NCI-H146 treated with DMSO at 0.1 percent for 48 hours (cell line): ENCODE measurements at regions not wholly inside any gene's neighbourhood (a gene's known extent, or its start where the extent isn't known, plus 50 kb on each side); places are given as distances from the start of the nearest gene placed in this dataset.
"Not testable (repeated sequence)": the region's sequence is repeated elsewhere in the genome, so short reads cannot be mapped to it uniquely, and the experiment has no call there.

Experiments used
- DNase-seq: peaks from one replicate; lab custom pipeline; 2025; ENCODE audit not compliant: unreplicated experiment; lab: John Stamatoyannopoulos, UW

- DNase-seq: no peak
Measured at GRCh38 chr2:118576109-118576855, 271.2 kb downstream of the EN1 start.

- DNase-seq: not testable (repeated sequence)
Measured at GRCh38 chr2:118572380-118572779, 275.1 kb downstream of the EN1 start.

DNA sequence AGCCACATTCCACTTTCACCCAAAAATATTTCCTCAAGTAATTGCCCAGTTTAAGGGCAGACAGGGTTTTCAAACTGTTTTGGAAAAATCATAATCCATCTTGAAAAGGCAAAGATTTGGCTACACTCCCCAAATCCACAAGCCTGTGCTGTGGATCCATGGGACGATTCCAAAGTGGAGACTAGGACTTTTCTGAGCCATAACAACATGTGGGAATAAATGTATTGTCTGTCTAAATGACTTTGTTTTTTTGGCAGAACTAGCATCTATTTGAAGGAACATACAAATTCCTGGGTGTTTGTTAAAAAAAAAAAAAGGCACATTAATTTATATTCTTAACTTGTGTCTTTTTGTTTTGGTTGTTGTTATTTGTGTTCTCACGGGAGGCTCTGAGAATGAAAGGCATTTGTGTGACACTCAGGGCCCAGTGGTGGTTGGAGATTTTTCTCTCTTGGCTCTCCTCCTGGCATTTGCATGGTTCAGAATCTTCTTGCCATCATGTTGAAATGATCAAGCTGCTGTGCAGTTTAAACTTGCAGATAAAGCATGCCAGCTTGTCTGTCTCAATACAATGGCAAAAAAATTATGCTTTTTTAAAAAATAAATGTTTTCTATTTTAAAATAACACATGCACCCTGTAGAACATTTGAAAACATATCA lies 277.4 kb downstream of the EN1 start:
- no peak for DNase-seq

DNA sequence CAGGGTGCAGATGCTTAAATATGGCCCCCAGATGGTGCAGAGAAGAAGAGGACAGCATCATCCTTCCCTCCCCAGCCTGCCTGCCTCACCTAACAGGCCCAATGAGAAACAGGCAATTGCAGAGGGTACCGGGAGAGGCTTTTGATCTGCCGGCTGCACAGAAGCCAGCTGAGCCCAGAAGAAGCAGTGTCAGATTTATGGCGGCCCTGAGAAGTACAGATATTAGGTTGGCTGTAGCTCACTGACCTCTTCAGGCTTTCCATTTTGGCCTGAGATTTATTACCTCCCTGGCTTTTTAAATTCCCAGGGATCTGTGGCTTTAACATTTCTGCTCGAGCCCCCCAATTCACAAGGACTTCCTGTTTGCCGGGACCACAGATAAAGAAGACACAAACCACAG lies 278.7 kb downstream of the EN1 start:
- no peak for DNase-seq

GRCh38 chr2:118565786-118566540 lies 281.5 kb downstream of the EN1 start:
- DNase-seq: no peak

- DNase-seq: no peak
Measured at GRCh38 chr2:118565301-118565700, 282.1 kb downstream of the EN1 start.

GRCh38 chr2:118562144-118562543 lies 285.3 kb downstream of the EN1 start:
- no peak for DNase-seq

DNA sequence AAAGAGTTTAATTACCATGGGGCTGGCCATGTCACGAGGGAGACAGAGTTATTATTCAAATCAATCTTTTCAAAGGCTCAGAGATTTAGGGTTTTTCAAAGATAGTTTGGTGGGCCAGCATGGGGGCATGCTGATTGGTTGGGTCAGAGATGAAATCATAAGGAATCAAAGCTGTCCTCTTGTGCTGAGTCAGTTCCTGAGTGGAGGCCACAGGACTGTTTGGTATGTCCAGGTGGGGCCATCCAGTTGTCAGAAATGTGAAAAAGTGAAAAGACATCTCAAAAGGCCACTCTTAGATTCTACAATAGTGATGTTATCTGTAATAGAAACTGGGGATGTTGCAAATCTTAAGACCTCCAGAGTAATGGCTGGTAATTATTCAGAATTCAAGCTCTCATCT lies 288.6 kb downstream of the EN1 start:
- no peak for DNase-seq

DNA sequence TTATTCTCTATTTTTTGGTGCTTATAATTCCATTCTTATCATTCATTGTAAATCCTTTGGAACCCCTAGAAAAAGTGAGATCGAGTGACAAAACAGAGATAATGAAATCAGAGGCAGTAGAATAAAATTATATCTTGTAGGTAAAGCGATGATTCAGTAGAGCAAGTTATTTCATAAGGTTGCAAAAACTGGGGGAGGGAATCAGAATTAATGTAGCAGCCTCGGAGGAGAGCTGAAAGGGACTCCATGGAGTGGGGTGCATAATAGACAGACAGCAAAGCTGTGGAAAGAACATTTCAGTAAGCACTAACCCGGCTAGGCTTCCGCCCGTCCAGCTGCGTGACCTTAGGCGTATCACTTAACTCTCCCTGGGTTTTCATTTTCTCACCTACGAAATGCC lies 289.7 kb downstream of the EN1 start:
- no peak for DNase-seq

DNA sequence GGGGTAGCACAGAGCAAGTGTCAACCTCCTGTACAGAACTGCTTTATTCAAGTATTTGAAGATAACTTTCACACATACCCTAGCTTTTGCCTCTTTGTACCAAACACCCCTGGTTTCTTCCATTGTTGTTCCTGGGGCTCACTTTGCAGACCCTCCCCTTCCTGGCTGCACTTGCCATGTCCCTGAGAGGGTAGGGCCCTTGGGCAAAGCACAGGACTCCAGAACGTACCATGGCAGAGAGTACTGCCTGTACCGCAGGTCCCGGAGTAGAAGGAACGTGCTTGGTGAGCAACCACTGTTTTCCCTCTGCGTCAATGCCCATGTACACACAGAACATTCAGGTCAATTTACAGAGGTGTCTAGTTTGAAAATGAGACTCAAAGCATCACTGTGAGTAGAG lies 290.4 kb downstream of the EN1 start:
- no peak for DNase-seq

DNA sequence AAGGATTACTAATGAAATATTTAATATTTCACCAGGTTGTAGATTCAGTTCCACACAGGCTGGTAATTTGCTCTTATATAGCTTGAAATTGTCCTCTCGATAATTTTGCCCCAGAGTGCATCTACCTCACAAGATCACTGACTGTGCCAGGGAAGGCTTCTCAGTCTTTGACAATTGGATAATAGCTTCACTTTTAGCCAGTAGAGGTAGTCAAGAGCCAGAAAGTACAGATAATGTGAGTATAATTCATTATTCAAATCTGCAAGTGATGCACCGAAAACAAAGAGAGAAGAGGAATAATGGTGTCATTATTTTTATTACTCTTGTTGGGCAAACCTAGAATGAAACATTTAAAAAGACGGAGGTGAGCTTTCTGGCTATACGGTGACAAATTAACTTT lies 292.8 kb downstream of the EN1 start:
- no peak for DNase-seq

GRCh38 chr2:118549503-118549902 lies 297.9 kb downstream of the EN1 start:
- DNase-seq: no peak

GRCh38 chr2:118548880-118549488 lies 298.5 kb downstream of the EN1 start:
- no peak for DNase-seq

- DNase-seq: no peak
Measured at GRCh38 chr2:118539290-118539689, 308.2 kb downstream of the EN1 start.

- DNase-seq: no peak
Measured at GRCh38 chr2:118536306-118536705, 311.1 kb downstream of the EN1 start.

DNA sequence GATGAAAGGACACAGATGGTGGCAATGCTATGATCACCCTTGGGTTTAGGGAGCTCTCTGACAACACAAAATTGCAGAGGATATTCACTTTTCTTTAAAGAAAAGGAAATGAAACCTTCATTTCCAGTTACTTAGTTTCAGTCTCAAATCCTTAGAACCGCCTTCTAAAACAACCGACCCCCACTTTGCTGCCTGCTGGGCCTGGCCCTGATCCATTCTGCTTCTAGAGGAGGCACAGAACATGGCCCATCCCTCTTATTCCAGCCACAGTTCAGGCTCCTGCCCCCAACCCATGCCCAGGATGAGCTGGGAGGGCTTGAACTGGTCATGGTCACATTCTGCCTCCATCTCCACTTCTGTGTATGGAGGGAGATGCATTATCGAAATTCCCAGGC lies 311.6 kb downstream of the EN1 start:
- no peak for DNase-seq

DNA sequence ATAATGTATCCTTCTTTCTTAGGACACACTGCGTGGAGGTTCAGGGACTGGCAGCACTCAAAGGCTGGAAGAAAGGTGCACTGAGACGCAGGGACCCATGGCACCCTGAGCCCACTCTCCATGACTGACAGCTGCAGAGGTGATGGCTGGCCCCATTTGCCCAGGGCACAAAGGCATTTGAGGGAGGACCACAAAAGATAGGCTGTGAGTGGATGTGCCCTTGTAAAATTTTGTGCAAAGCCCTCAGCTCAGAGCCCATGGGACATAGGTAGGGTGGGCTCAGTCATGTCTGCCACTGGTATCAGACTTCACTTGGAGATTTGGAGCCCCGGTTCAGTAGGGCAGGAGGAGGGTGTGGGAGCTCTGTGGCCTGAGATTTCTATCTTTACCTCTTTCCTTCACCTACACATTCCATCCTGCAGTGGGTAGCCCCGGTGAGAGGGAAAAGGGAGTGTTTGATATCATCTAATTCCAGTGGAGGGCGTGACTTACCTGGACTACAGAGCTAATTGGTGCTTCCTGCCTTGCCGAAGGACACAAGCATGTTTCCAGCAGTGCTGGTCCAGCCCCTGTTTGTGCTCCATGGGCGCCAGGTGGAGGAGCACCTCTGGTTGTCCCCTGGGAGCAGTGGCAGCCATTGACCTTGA lies 312.2 kb downstream of the EN1 start:
- DNase-seq: no peak

- no peak for DNase-seq
Measured at GRCh38 chr2:118530976-118531375, 316.5 kb downstream of the EN1 start.

GRCh38 chr2:118529908-118530599 lies 317.4 kb downstream of the EN1 start:
- no peak for DNase-seq

DNA sequence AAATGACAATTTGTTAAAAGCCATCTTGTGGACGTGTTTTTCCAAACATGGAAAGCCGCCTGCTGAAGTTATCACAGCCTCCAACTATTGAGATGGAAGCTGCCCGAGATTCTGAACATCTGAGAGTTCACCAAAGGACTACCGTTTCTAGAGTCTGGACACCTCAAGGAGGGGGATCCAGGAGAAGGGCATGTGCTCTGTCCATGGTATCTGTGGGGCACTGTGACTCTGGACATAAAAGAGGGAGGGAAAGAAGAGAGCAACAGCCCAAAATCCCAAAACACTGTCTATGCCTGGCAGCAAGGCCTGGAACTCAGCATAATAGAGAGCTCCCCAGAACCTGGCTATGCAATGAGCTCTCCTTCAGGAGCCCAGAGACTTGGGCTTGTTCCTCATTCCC lies 319.9 kb downstream of the EN1 start:
- DNase-seq: no peak

GRCh38 chr2:118525346-118525745 lies 322.1 kb downstream of the EN1 start:
- DNase-seq: no peak
